BE2C (cell line): ENCODE measurements at regions not wholly inside any gene's neighbourhood (a gene's known extent, or its start where the extent isn't known, plus 50 kb on each side); places are given as distances from the start of the nearest gene placed in this dataset.

ENCODE experiments used
- DNase-seq: peaks from one replicate; pipeline ENCODE4 v3.0.0-alpha.2; 2020
- H3K27me3 ChIP-seq: fragments of 250-450 bp; sonication (Bioruptor Pico); 2 replicates; pipeline ENCODE4 v1.5.1; 2020; ENCODE audit warnings: mild to moderate bottlenecking
- H3K36me3 ChIP-seq: fragments of 250-450 bp; sonication (Bioruptor Pico); 2 replicates; pipeline ENCODE4 v1.5.1; 2020; ENCODE audit warnings: mild to moderate bottlenecking
- H3K4me1 ChIP-seq: fragments of 250-450 bp; sonication (Bioruptor Pico); 2 replicates; pipeline ENCODE4 v1.5.1; 2020
- H3K4me3 ChIP-seq: 2 replicates; pipeline ENCODE4 v1.5.1; 2011; ENCODE audit warnings: low read depth, low read length
- H3K9me3 ChIP-seq: fragments of 250-450 bp; sonication (Bioruptor Pico); 2 replicates; pipeline ENCODE4 v1.5.1; 2020
- CTCF ChIP-seq: IDR thresholded peaks from 2 replicates; pipeline ENCODE4 v1.5.1; 2012; ENCODE audit warnings: mild to moderate bottlenecking, low read depth, low read length

- DNase-seq = no peak
- Histone ChIP-seq H3K36me3 (no peaks in the 10 kb centered on the region), H3K4me1 (no peaks in the 10 kb centered on the region), H3K27me3 (no peaks in the 10 kb centered on the region), H3K4me3 (no peak overlapping the region), H3K9me3 (no peaks in the 10 kb centered on the region)
- TF ChIP-seq CTCF = no peak
These were observed 182.7 kb downstream of the UBE2E3 start for GRCh38 chr2:181163139-181163538.

GRCh38 chr2:181163691-181164090, 183.3 kb downstream of the UBE2E3 start:
- TF ChIP-seq CTCF = no peak
- H3K4me3 ChIP-seq = no peak overlapping the region
- no peak for DNase-seq
- H3K4me1 ChIP-seq = no peaks in the 10 kb centered on the region
- H3K27me3 ChIP-seq = no peaks in the 10 kb centered on the region
- H3K9me3 ChIP-seq = no peaks in the 10 kb centered on the region
- no peaks in the 10 kb centered on the region for H3K36me3 ChIP-seq

GRCh38 chr2:181164699-181165098, 184.3 kb downstream of the UBE2E3 start:
- Histone ChIP-seq H3K27me3 (no peaks in the 10 kb centered on the region), H3K4me3 (no peak overlapping the region), H3K36me3 (no peaks in the 10 kb centered on the region), H3K4me1 (no peaks in the 10 kb centered on the region), H3K9me3 (no peaks in the 10 kb centered on the region)
- DNase-seq = no peak
- TF ChIP-seq CTCF = no peak

- Histone ChIP-seq H3K4me3 (no peak overlapping the region), H3K9me3 (no peaks in the 10 kb centered on the region), H3K4me1 (no peaks in the 10 kb centered on the region), H3K27me3 (no peaks in the 10 kb centered on the region), H3K36me3 (no peaks in the 10 kb centered on the region)
- DNase-seq = no peak
- TF ChIP-seq CTCF = no peak
These were observed 184.9 kb downstream of the UBE2E3 start for GRCh38 chr2:181165199-181165868.

- Histone ChIP-seq H3K27me3 (no peaks in the 10 kb centered on the region), H3K36me3 (no peaks in the 10 kb centered on the region), H3K4me1 (no peaks in the 10 kb centered on the region), H3K4me3 (no peak overlapping the region), H3K9me3 (no peaks in the 10 kb centered on the region)
- DNase-seq = no peak
- no peak for TF ChIP-seq CTCF
These were observed 189.1 kb downstream of the UBE2E3 start for GRCh38 chr2:181169503-181169902.

- Histone ChIP-seq H3K4me3 (no peak overlapping the region), H3K9me3 (no peaks in the 10 kb centered on the region), H3K4me1 (no peaks in the 10 kb centered on the region), H3K36me3 (no peaks in the 10 kb centered on the region), H3K27me3 (no peaks in the 10 kb centered on the region)
- no peak for TF ChIP-seq CTCF
- no peak for DNase-seq
These were observed 189.9 kb downstream of the UBE2E3 start for GRCh38 chr2:181170256-181170655.
